Neural crest cell (in vitro differentiated cells): ENCODE measurements at regions not wholly inside any gene's neighbourhood (a gene's known extent, or its start where the extent isn't known, plus 50 kb on each side); places are given as distances from the start of the nearest gene placed in this dataset.

Experiments used
- DNase-seq: peaks from one replicate; pipeline ENCODE4 v3.0.0; 2021; ENCODE audit warnings: low read depth, mixed read lengths, low spot score
- H3K27ac Mint-ChIP-seq: one replicate; pipeline ENCODE4 v1.8.0; 2021; ENCODE audit warnings: mild to moderate bottlenecking, mixed read lengths; ENCODE audit not compliant: unreplicated experiment
- H3K27me3 Mint-ChIP-seq: 2 replicates; pipeline ENCODE4 v1.8.0; 2021; ENCODE audit warnings: low read depth, mild to moderate bottlenecking, mixed read lengths
- H3K36me3 Mint-ChIP-seq: 2 replicates; pipeline ENCODE4 v1.8.0; 2021; ENCODE audit warnings: low read depth, mild to moderate bottlenecking, mixed read lengths
- H3K4me1 Mint-ChIP-seq: 2 replicates; pipeline ENCODE4 v1.8.0; 2021; ENCODE audit warnings: mixed read lengths
- H3K4me3 Mint-ChIP-seq: one replicate; pipeline ENCODE4 v1.8.0; 2021; ENCODE audit warnings: mild to moderate bottlenecking, mixed read lengths
- H3K9me3 Mint-ChIP-seq: 2 replicates; pipeline ENCODE4 v1.8.0; 2021; ENCODE audit warnings: mixed read lengths
- TF ChIP-seq, protein P1 (sequence below): fragments of 200-600 bp; sonication (generic); conservative IDR thresholded peaks from 2 replicates; pipeline ENCODE4 v1.5.0; 2021; ENCODE audit warnings: antibody characterized with exemption, mild to moderate bottlenecking

GRCh38 chr13:74576420-74576819 is 442.2 kb upstream of the KLF12 start:
- Mint-ChIP-seq H3K36me3 (no peaks in the 10 kb centered on the region), H3K27me3 (no peaks in the 10 kb centered on the region), H3K4me3 (peak overlapping the region; percentile 84), H3K9me3 (peaks cover 2% of the 10 kb centered on the region), H3K4me1 (peaks cover 26% of the 10 kb centered on the region), H3K27ac (peak overlapping the region; percentile 83)
- TF ChIP-seq, protein P1, sequence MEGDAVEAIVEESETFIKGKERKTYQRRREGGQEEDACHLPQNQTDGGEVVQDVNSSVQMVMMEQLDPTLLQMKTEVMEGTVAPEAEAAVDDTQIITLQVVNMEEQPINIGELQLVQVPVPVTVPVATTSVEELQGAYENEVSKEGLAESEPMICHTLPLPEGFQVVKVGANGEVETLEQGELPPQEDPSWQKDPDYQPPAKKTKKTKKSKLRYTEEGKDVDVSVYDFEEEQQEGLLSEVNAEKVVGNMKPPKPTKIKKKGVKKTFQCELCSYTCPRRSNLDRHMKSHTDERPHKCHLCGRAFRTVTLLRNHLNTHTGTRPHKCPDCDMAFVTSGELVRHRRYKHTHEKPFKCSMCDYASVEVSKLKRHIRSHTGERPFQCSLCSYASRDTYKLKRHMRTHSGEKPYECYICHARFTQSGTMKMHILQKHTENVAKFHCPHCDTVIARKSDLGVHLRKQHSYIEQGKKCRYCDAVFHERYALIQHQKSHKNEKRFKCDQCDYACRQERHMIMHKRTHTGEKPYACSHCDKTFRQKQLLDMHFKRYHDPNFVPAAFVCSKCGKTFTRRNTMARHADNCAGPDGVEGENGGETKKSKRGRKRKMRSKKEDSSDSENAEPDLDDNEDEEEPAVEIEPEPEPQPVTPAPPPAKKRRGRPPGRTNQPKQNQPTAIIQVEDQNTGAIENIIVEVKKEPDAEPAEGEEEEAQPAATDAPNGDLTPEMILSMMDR: no peak
- no peak for DNase-seq

DNA sequence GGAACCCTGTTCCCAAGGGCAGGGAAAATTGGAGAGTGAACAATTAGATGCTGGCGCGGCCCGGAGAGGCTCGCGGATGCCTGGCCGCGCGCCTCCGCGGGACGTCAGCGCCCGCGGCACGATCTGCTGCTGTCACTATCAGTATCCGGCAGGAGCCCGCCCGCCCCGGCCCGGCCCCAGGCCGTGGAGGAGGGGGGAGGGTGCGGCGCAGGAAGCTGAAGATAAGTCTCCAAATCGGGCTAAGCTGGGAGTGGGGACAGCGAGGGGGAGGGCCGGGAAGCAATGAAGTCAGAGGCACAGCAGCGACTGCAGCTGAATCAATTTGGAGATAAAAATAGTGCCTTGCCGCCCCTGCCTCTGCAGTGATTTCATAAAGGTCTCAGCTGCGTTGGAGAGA is 441.5 kb upstream of the KLF12 start:
- H3K4me3 Mint-ChIP-seq: peak overlapping the region; percentile 84
- TF ChIP-seq, protein P1: no peak
- DNase-seq: peak; percentile 63
- no peaks in the 10 kb centered on the region for H3K36me3 Mint-ChIP-seq
- peak overlapping the region; percentile 83 for H3K27ac Mint-ChIP-seq
- no peaks in the 10 kb centered on the region for H3K27me3 Mint-ChIP-seq
- peaks cover 26% of the 10 kb centered on the region for H3K4me1 Mint-ChIP-seq
- peaks cover 2% of the 10 kb centered on the region for H3K9me3 Mint-ChIP-seq

- Mint-ChIP-seq H3K36me3 (no peaks in the 10 kb centered on the region), H3K9me3 (peaks cover 2% of the 10 kb centered on the region), H3K4me1 (peaks cover 26% of the 10 kb centered on the region), H3K4me3 (peak overlapping the region; percentile 84), H3K27me3 (no peaks in the 10 kb centered on the region), H3K27ac (peak overlapping the region; percentile 72)
- no peak for DNase-seq
- TF ChIP-seq, protein P1: no peak
These were observed 440.9 kb upstream of the KLF12 start for GRCh38 chr13:74574964-74575728.

DNA sequence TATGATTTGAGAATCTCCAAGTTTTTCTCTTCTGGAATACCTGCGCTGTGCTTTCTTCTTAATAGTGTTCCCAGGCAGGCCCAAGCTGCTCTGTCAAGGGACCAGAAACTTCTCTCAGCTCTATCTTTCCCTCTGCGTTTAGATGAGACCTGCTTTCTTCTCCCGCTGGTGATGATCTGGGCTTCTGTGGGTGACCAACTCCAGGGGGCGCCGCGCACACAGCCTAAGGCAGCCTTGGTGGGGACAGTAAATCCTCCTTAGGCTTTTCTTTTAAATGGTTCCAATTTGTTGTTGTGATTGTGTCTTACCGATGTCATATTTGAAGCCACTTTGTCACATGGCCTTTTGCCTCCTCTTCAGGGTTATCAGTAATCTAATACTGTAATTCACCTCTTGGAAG is 439.4 kb upstream of the KLF12 start:
- H3K27ac Mint-ChIP-seq: no peak overlapping the region
- TF ChIP-seq, protein P1: no peak
- H3K4me3 Mint-ChIP-seq: no peak overlapping the region
- no peaks in the 10 kb centered on the region for H3K27me3 Mint-ChIP-seq
- no peaks in the 10 kb centered on the region for H3K36me3 Mint-ChIP-seq
- peaks cover 2% of the 10 kb centered on the region for H3K9me3 Mint-ChIP-seq
- DNase-seq: no peak
- H3K4me1 Mint-ChIP-seq: peaks cover 26% of the 10 kb centered on the region

DNA sequence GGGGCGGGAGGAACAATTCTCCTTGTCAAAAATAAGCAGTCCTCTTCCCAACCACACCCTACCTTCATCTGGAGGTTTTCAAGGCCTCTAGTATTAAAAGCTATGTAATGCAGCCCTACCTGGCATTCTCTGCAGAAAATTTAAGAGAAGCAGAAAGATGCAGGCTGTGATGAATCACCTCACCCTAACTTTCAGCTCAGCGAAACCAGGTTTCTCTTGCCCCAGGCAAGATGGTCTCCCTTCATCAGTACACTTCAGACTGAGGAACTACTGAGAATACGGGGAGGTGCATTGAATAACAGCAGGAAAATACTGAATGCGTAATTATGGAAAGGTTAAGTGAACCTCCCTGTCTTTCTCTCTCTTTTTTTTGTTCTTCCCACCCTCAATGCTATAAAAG is 437.6 kb upstream of the KLF12 start:
- no peak overlapping the region for H3K27ac Mint-ChIP-seq
- no peak for DNase-seq
- H3K4me1 Mint-ChIP-seq: peaks cover 22% of the 10 kb centered on the region
- no peaks in the 10 kb centered on the region for H3K9me3 Mint-ChIP-seq
- H3K4me3 Mint-ChIP-seq: no peak overlapping the region
- H3K36me3 Mint-ChIP-seq: no peaks in the 10 kb centered on the region
- TF ChIP-seq, protein P1: no peak
- H3K27me3 Mint-ChIP-seq: no peaks in the 10 kb centered on the region
